ENCODE measurements at regions not wholly inside any gene's neighbourhood (a gene's known extent, or its start where the extent isn't known, plus 50 kb on each side); places are given as distances from the start of the nearest gene placed in this dataset.
A peak's percentile ranks its signal among the peaks of the same experiment; 100 is the strongest.

- Histone ChIP-seq H3K4me1 (ENCODE audit: control insufficient read depth, insufficient read depth, low read length) (no peaks in the 10 kb centered on the region), H3K9me3 (replicated peaks; ENCODE audit: control insufficient read depth, insufficient read depth, low read length) (no peaks in the 10 kb centered on the region; the same call in 2 of the 3 replicates), H3K4me2 (ENCODE audit: control insufficient read depth, insufficient read depth) (peak overlapping the region; percentile 42; the same call in 1 of the 2 replicates), H3K36me3 (ENCODE audit: control insufficient read depth in 2 of 2, insufficient read depth in 2 of 2, low read length in 1 of 2) (no peaks in the 10 kb centered on the region), H3K27me3 (replicated peaks in 1 of 2; ENCODE audit: control insufficient read depth in 2 of 2, insufficient read depth in 2 of 2, low read length in 1 of 2) (peaks cover 2 to 3% of the 10 kb centered on the region in 2 experiments), H2AFZ (ENCODE audit: control insufficient read depth, low read depth, low read length) (no peak overlapping the region; the same call in 1 of the 2 replicates), H3K9ac (ENCODE audit: control insufficient read depth, insufficient read depth, low read length) (no peak overlapping the region), H3K27ac (ENCODE audit: control insufficient read depth, insufficient read depth) (no peak overlapping the region), H3K79me2 (ENCODE audit: control insufficient read depth, insufficient read depth, low read length) (no peaks in the 10 kb centered on the region), H4K20me1 (ENCODE audit: control insufficient read depth, insufficient read depth) (no peaks in the 10 kb centered on the region), H3K4me3 (no peak overlapping the region)
- no peak for FAIRE-seq
- 24% methylated on average over 20 of the region's 20 CpGs for WGBS (ENCODE audit: insufficient coverage, insufficient replicate concordance, low lambda C conversion rate, missing lambda C conversion rate)
- in situ Hi-C loops (cut with MboI) (no loop called here), intact Hi-C loops (cut with micrococcal nuclease; ENCODE audit: unreplicated experiment) (no loop called here)
- CTCF ChIA-PET: interaction anchor here (1.3 kb wide), 1 partner anchor 11 kb away, joined by 4 read pairs; no protein-coding TSS in a partner anchor
- SMC1A ChIA-PET (ENCODE audit: uncharacterized antibody, unreplicated experiment): interaction anchor here (1.4 kb wide), 1 partner anchor 12 kb away, joined by 3 read pairs; no protein-coding TSS in a partner anchor
- no peak; the same call in 2 of the 3 replicates for ATAC-seq
- RAD21 ChIA-PET (ENCODE audit: unreplicated experiment): no interaction called here
- DNase-seq (ENCODE audit: low read depth, low spot score): no peak
- POLR2A ChIA-PET: no interaction called here
- no TSS peak for BruUV-seq (replicated peaks)
- TF ChIP-seq ZBTB4 (CRISPR knock-in tag; IDR thresholded peaks at IDR 0.05): no peak
- no peak for TF ChIP-seq ASH2L (IDR thresholded peaks at IDR 0.05; ENCODE audit: borderline replicate concordance, low read depth)
- no peak for TF ChIP-seq NRF1 (conservative IDR thresholded peaks at IDR 0.05; ENCODE audit: low read depth, low read length)
- no peak for TF ChIP-seq WRNIP1 (IDR thresholded peaks at IDR 0.05; ENCODE audit: borderline replicate concordance, low read depth, low read length)
- TF ChIP-seq SKIL (IDR thresholded peaks at IDR 0.05; ENCODE audit: low read depth, poor library complexity, severe bottlenecking): no peak
- no peak for TF ChIP-seq SMARCA5 (IDR thresholded peaks at IDR 0.05)
- TF ChIP-seq BHLHE40 (IDR thresholded peaks at IDR 0.05; ENCODE audit: borderline replicate concordance in 1 of 2, low read depth in 2 of 2, low read length in 1 of 2): 0 out of 4 replicates have a peak, but pooled peaks of 1 of the 2 experiments have one; percentile 6
Measured at GRCh38 chr2:242031481-242032019, 162.0 kb downstream of the RTP5 start.
